HG03025 (cell line): ENCODE measurements at regions not wholly inside any gene's neighbourhood (a gene's known extent, or its start where the extent isn't known, plus 50 kb on each side); places are given as distances from the start of the nearest gene placed in this dataset.

Source experiments
- ATAC-seq: cut with Tn5 transposase; IDR thresholded peaks from one replicate; pipeline ENCODE4 v1.9.1; 2021; ENCODE audit warnings: mild to moderate bottlenecking, moderate library complexity; ENCODE audit not compliant: unreplicated experiment, low FRiP score

- no peak for ATAC-seq
Measured at GRCh38 chr6:94130478-94130877, 711.1 kb upstream of the EPHA7 start.

- no peak for ATAC-seq
Measured at GRCh38 chr6:94129926-94130325, 710.6 kb upstream of the EPHA7 start.

GRCh38 chr6:94127716-94128115 lies 708.4 kb upstream of the EPHA7 start:
- no peak for ATAC-seq

- ATAC-seq = no peak
Measured at GRCh38 chr6:94124333-94124732, 705.0 kb upstream of the EPHA7 start.

- no peak for ATAC-seq
Measured at GRCh38 chr6:94121094-94121493, 701.7 kb upstream of the EPHA7 start.

GRCh38 chr6:94099072-94099471 lies 679.7 kb upstream of the EPHA7 start:
- no peak for ATAC-seq

GRCh38 chr6:94095961-94096360 lies 676.6 kb upstream of the EPHA7 start:
- no peak for ATAC-seq

GRCh38 chr6:94089941-94090340 lies 670.6 kb upstream of the EPHA7 start:
- ATAC-seq = no peak

- no peak for ATAC-seq
Measured at GRCh38 chr6:94088870-94089269, 669.5 kb upstream of the EPHA7 start.

GRCh38 chr6:94074764-94075163 lies 655.4 kb upstream of the EPHA7 start:
- no peak for ATAC-seq

- ATAC-seq = no peak
Measured at GRCh38 chr6:94071835-94072234, 652.5 kb upstream of the EPHA7 start.

- ATAC-seq = no peak
Measured at GRCh38 chr6:94065707-94066337, 646.5 kb upstream of the EPHA7 start.

- ATAC-seq = no peak
Measured at GRCh38 chr6:94052749-94053148, 633.4 kb upstream of the EPHA7 start.

GRCh38 chr6:94050515-94050914 lies 631.2 kb upstream of the EPHA7 start:
- ATAC-seq = no peak

GRCh38 chr6:94049001-94049400 lies 629.6 kb upstream of the EPHA7 start:
- no peak for ATAC-seq

- no peak for ATAC-seq
Measured at GRCh38 chr6:94045099-94045829, 625.9 kb upstream of the EPHA7 start.

- no peak for ATAC-seq
Measured at GRCh38 chr6:94041945-94042709, 622.8 kb upstream of the EPHA7 start.

GRCh38 chr6:94036024-94036423 lies 616.7 kb upstream of the EPHA7 start:
- ATAC-seq = no peak

GRCh38 chr6:94027374-94027773 lies 608.0 kb upstream of the EPHA7 start:
- no peak for ATAC-seq

GRCh38 chr6:94026575-94026974 lies 607.2 kb upstream of the EPHA7 start:
- no peak for ATAC-seq

GRCh38 chr6:94005835-94006234 lies 586.5 kb upstream of the EPHA7 start:
- ATAC-seq = no peak

- ATAC-seq = no peak
Measured at GRCh38 chr6:93992976-93993375, 573.6 kb upstream of the EPHA7 start.
